HepG2 (cell line): ENCODE measurements at regions not wholly inside any gene's neighbourhood (a gene's known extent, or its start where the extent isn't known, plus 50 kb on each side); places are given as distances from the start of the nearest gene placed in this dataset.

Source experiments
- ESRRA ChIP-seq: sonication (generic); formaldehyde crosslinking; IDR thresholded peaks from 2 replicates; pipeline ENCODE4 v1.5.1; 2020; ENCODE audit warnings: mild to moderate bottlenecking, low read depth, missing genetic modification reagents
- GABPA ChIP-seq, 2 experiments: IDR thresholded peaks; 2 replicates each; pipeline ENCODE4 v1.6.1; 2011 to 2016; ENCODE audit warnings: low read depth in 2 of 2, low read length in 1 of 2, missing biosample characterization in 1 of 2, missing genetic modification characterization in 1 of 2
- GTF2F1 ChIP-seq: fragments of 150-350 bp; IDR thresholded peaks from 2 replicates; pipeline ENCODE4 v1.6.1; 2014; ENCODE audit warnings: low read length
- SAP130 ChIP-seq: IDR thresholded peaks from 2 replicates; pipeline ENCODE4 v1.6.1; 2016; ENCODE audit warnings: low read depth
- USF2 ChIP-seq, 2 experiments: sonication (generic) in 1 of 2; formaldehyde crosslinking in 1 of 2; IDR thresholded peaks; 2 replicates each; pipeline versions ENCODE4 v1.5.1 to v1.6.1; 2011 to 2020; ENCODE audit warnings: borderline replicate concordance in 1 of 2, low read depth in 1 of 2, low read length in 1 of 2, mild to moderate bottlenecking in 1 of 2, missing genetic modification reagents in 1 of 2, moderate library complexity in 1 of 2
- ZBTB40 ChIP-seq, 2 experiments: fragments of 450-650 bp in 1 of 2; sonication (generic) in 1 of 2; formaldehyde crosslinking in 1 of 2; IDR thresholded peaks; 2 replicates each; pipeline versions ENCODE4 v1.6.1 to v1.8.0; 2016 to 2022; ENCODE audit warnings: antibody characterized with exemption in 1 of 2, mild to moderate bottlenecking in 1 of 2, missing genetic modification reagents in 1 of 2
- ZNF430 ChIP-seq: sonication (generic); formaldehyde crosslinking; IDR thresholded peaks from 2 replicates; pipeline ENCODE4 v1.9.0; 2021; ENCODE audit warnings: mild to moderate bottlenecking, missing genetic modification reagents
- ZNF557 ChIP-seq: sonication (generic); formaldehyde crosslinking; IDR thresholded peaks from 2 replicates; pipeline ENCODE4 v1.4.0; 2020; ENCODE audit warnings: missing genetic modification reagents
- ZNF800 ChIP-seq: sonication (generic); formaldehyde crosslinking; IDR thresholded peaks from 2 replicates; pipeline ENCODE4 v1.4.0; 2020; ENCODE audit warnings: missing genetic modification reagents

GRCh38 chr2:61707984-61708852 is 145.6 kb downstream of the FAM161A start (continued):
- TF ChIP-seq ZBTB40 (IDR thresholded peaks at IDR 0.05) (peak; percentile 34; the same call in 1 of the 2 replicates), ZBTB40 (CRISPR knock-in tag; IDR thresholded peaks at IDR 0.05) (peak; percentile 63; the same call in 1 of the 2 replicates), SAP130 (CRISPR knock-in tag) (peak; percentile 56), ESRRA (peak; percentile 85), ZNF430 (CRISPR knock-in tag) (0 out of 2 replicates have a peak, but pooled peaks have one; percentile 42), GTF2F1 (no peak), GABPA (IDR thresholded peaks at IDR 0.05; ENCODE audit: low read depth, low read length) (no peak), GABPA (CRISPR knock-in tag; IDR thresholded peaks at IDR 0.05; ENCODE audit: low read depth) (peak; percentile 53; the same call in 1 of the 2 replicates), ZNF557 (CRISPR knock-in tag) (peak; percentile 89; the same call in 1 of the 2 replicates), USF2 (IDR thresholded peaks at IDR 0.05; ENCODE audit: low read depth, low read length) (no peak), USF2 (CRISPR knock-in tag; IDR thresholded peaks at IDR 0.05; ENCODE audit: borderline replicate concordance) (no peak), ZNF800 (CRISPR knock-in tag) (peak; percentile 70; the same call in 1 of the 2 replicates)
